B cell (primary cell): ENCODE measurements at regions not wholly inside any gene's neighbourhood (a gene's known extent, or its start where the extent isn't known, plus 50 kb on each side); places are given as distances from the start of the nearest gene placed in this dataset.

Experiments used
- ATAC-seq: fragments of 200-7000 bp; cut with Tn5 transposase; one replicate; pipeline ENCODE4 v1.10.0; 2021; ENCODE audit warnings: low read depth, mild to moderate bottlenecking, moderate number of reproducible peaks, moderate library complexity
- CTCF ChIA-PET: fragments of 350-600 bp; sonication (Branson Sonifier 250); formaldehyde crosslinking; loops from one replicate; lab custom pipeline; 2021; ENCODE audit warnings: antibody characterized with exemption, inconsistent platforms; lab: Charles Lee
- POLR2A ChIA-PET: fragments of 350-600 bp; sonication (Branson Sonifier 250); formaldehyde crosslinking; loops from one replicate; lab custom pipeline; 2021; ENCODE audit warnings: antibody characterized with exemption; lab: Charles Lee
- DNase-seq: peaks from one replicate; pipeline ENCODE4 v3.0.0; 2013
- H2AFZ ChIP-seq: 2 replicates; pipeline ENCODE4 v1.6.1; 2012; ENCODE audit warnings: mild to moderate bottlenecking, low read depth, low read length; ENCODE audit not compliant: insufficient read depth, poor library complexity, severe bottlenecking
- H3K27ac ChIP-seq, 2 donors: 1 replicate in 1 of 2; 2 replicates in 1 of 2; pipeline ENCODE4 v1.5.1; 2012 to 2013; ENCODE audit warnings: low read length in 2 of 2, mild to moderate bottlenecking in 2 of 2, moderate library complexity in 1 of 2
- H3K27me3 ChIP-seq, 4 experiments: fragments of 200-600 bp in 1 of 4; sonication (generic) in 1 of 4; replicated peaks in 1 of 4; 1 replicate in 2 of 4; 2 replicates in 2 of 4; pipeline versions ENCODE4 v1.6.1 to v1.7.0; 2013 to 2016; ENCODE audit warnings: low read length in 3 of 4, mild to moderate bottlenecking in 2 of 4, mixed read lengths in 1 of 4, moderate library complexity in 1 of 4; ENCODE audit not compliant: insufficient read depth in 4 of 4, control insufficient read depth in 3 of 4; ENCODE audit errors: control extremely low read depth in 1 of 4
- H3K36me3 ChIP-seq, 2 experiments: replicated peaks in 1 of 2; 1 replicate in 1 of 2; 2 replicates in 1 of 2; pipeline versions ENCODE4 v1.6.1 to v1.7.1; 2013; ENCODE audit warnings: low read length in 1 of 2; ENCODE audit not compliant: insufficient read depth in 2 of 2, control insufficient read depth in 1 of 2; ENCODE audit errors: control extremely low read depth in 1 of 2, extremely low read depth in 1 of 2
- H3K4me1 ChIP-seq, 2 donors: fragments of 200-600 bp in 1 of 2; sonication (generic) in 1 of 2; 1 replicate in 1 of 2; 2 replicates in 1 of 2; pipeline versions ENCODE4 v1.5.1 to v1.6.1; 2013 to 2017; ENCODE audit warnings: low read length in 2 of 2; ENCODE audit not compliant: control insufficient read depth in 2 of 2, insufficient read depth in 2 of 2
- H3K4me2 ChIP-seq: replicated peaks from 2 replicates; pipeline ENCODE3; 2012; ENCODE audit warnings: mild to moderate bottlenecking, low read depth, low read length; ENCODE audit not compliant: poor library complexity, severe bottlenecking
- H3K4me3 ChIP-seq, 5 experiments: fragments of 200-600 bp in 1 of 5; sonication (generic) in 1 of 5; 1 replicate in 3 of 5; 2 replicates in 2 of 5; pipeline versions ENCODE4 v1.5.1 to v1.7.0; 2011 to 2016; ENCODE audit warnings: low read length in 4 of 5, mild to moderate bottlenecking in 4 of 5, low read depth in 2 of 5, control low read depth in 1 of 5, moderate library complexity in 1 of 5; ENCODE audit not compliant: insufficient read depth in 1 of 5; ENCODE audit errors: control extremely low read depth in 1 of 5, extremely low read depth in 1 of 5
- H3K79me2 ChIP-seq: fragments of 200-600 bp; sonication (generic); one replicate; pipeline ENCODE4 v1.6.0; 2016; ENCODE audit warnings: low read length; ENCODE audit not compliant: control insufficient read depth, insufficient read depth
- H3K9ac ChIP-seq: fragments of 200-600 bp; sonication (generic); 2 replicates; pipeline ENCODE4 v1.6.1; 2017; ENCODE audit warnings: mild to moderate bottlenecking, low read length, moderate library complexity
- H3K9me3 ChIP-seq, 3 donors: one replicate each; pipeline versions ENCODE4 v1.6.1 to v1.7.1; 2013; ENCODE audit warnings: low read length in 2 of 3; ENCODE audit not compliant: control insufficient read depth in 2 of 3, insufficient read depth in 1 of 3; ENCODE audit errors: control extremely low read depth in 1 of 3
- H4K20me1 ChIP-seq: 2 replicates; pipeline ENCODE4 v1.6.0; 2012; ENCODE audit warnings: mild to moderate bottlenecking, low read length; ENCODE audit not compliant: insufficient read depth, control insufficient read depth, poor library complexity, severe bottlenecking
- H3K27ac Mint-ChIP-seq: one replicate; pipeline ENCODE4 v1.8.0; 2021; ENCODE audit warnings: mixed read lengths
- H3K27me3 Mint-ChIP-seq: one replicate; pipeline ENCODE4 v1.8.0; 2021; ENCODE audit warnings: mixed read lengths
- H3K4me1 Mint-ChIP-seq: one replicate; pipeline ENCODE4 v1.8.0; 2021; ENCODE audit warnings: mixed read lengths
- H3K4me3 Mint-ChIP-seq: one replicate; pipeline ENCODE4 v1.8.0; 2021; ENCODE audit warnings: mixed read lengths
- H3K9me3 Mint-ChIP-seq: one replicate; pipeline ENCODE4 v1.8.0; 2022; ENCODE audit warnings: mixed read lengths; ENCODE audit not compliant: insufficient read depth
- EZH2 ChIP-seq: IDR thresholded peaks from 2 replicates; pipeline ENCODE4 v1.6.1; 2012; ENCODE audit warnings: borderline replicate concordance, low read depth, mild to moderate bottlenecking, moderate library complexity, low read length; ENCODE audit not compliant: insufficient read depth, poor library complexity, severe bottlenecking
- intact Hi-C: fragments of 100-400 bp; cut with micrococcal nuclease; formaldehyde crosslinking; loops from one replicate; pipeline ENCODE4 v1.10.0; 2022
- TF ChIP-seq, protein P1 (sequence below): fragments of 200-600 bp; IDR thresholded peaks from one replicate; pipeline ENCODE4 v1.8.0; 2022; ENCODE audit warnings: antibody characterized with exemption, mild to moderate bottlenecking

DNA sequence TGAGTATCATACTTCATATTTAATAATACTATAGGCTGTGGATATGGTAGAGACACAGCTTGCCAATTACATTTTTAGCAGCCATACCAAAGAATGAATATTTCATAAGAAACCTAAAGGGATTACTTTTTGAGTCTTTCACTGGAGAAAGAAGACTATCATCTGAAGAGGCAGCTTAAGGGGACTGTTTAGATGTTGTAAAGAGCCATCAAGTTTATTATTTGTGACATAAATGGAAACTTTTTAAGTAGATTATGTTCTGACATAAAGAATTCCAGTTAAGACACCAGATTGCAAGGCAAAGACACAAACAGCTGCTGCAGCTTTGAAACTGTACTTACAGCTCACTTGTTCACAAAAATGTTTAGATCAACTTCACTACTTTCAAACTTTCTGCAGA lies 429.4 kb downstream of the TFAP2A start:
- Histone ChIP-seq H3K4me2 (no peak overlapping the region), H3K27me3 (no peaks in the 10 kb centered on the region), H4K20me1 (no peaks in the 10 kb centered on the region), H3K79me2 (no peaks in the 10 kb centered on the region), H2AFZ (no peak overlapping the region), H3K27ac (no peak overlapping the region), H3K36me3 (no peaks in the 10 kb centered on the region), H3K9me3 (peaks cover 0 to 3% (median 0%) of the 10 kb centered on the region in 3 donors), H3K4me1 (no peaks in the 10 kb centered on the region), H3K9ac (no peak overlapping the region), H3K4me3 (no peak overlapping the region)
- CTCF ChIA-PET = no interaction called here
- H3K4me1 Mint-ChIP-seq = no peaks in the 10 kb centered on the region
- no peak for TF ChIP-seq EZH2
- TF ChIP-seq, protein P1, sequence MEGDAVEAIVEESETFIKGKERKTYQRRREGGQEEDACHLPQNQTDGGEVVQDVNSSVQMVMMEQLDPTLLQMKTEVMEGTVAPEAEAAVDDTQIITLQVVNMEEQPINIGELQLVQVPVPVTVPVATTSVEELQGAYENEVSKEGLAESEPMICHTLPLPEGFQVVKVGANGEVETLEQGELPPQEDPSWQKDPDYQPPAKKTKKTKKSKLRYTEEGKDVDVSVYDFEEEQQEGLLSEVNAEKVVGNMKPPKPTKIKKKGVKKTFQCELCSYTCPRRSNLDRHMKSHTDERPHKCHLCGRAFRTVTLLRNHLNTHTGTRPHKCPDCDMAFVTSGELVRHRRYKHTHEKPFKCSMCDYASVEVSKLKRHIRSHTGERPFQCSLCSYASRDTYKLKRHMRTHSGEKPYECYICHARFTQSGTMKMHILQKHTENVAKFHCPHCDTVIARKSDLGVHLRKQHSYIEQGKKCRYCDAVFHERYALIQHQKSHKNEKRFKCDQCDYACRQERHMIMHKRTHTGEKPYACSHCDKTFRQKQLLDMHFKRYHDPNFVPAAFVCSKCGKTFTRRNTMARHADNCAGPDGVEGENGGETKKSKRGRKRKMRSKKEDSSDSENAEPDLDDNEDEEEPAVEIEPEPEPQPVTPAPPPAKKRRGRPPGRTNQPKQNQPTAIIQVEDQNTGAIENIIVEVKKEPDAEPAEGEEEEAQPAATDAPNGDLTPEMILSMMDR = no peak
- no peak overlapping the region for H3K4me3 Mint-ChIP-seq
- POLR2A ChIA-PET = no interaction called here
- peaks cover 7% of the 10 kb centered on the region for H3K9me3 Mint-ChIP-seq
- no peak for DNase-seq
- H3K27ac Mint-ChIP-seq = no peak overlapping the region
- intact Hi-C loops = no loop called here
- no peaks in the 10 kb centered on the region for H3K27me3 Mint-ChIP-seq
- ATAC-seq = no peak

DNA sequence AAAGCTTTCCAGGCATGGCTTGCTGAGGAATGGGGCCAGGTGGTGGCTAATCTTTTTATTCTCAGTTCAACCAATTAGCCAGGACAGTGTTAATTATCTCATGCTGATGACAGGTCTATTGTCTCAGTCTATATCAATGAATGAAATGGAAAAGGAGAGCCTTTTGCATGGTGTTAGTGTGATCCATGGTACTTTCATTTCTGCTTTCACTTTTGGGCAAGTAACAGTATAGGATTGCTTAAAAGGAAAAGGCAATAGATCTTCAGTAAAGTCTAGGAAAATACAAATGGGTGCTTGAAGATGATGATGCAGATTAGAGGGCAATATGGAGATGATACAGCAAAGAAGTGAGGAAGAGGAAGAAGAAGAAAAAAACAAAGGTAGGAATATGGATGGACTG lies 430.3 kb downstream of the TFAP2A start:
- Histone ChIP-seq H3K9ac (no peak overlapping the region), H3K4me2 (no peak overlapping the region), H3K27me3 (no peaks in the 10 kb centered on the region), H2AFZ (no peak overlapping the region), H4K20me1 (no peaks in the 10 kb centered on the region), H3K27ac (no peak overlapping the region), H3K4me3 (no peak overlapping the region), H3K79me2 (no peaks in the 10 kb centered on the region), H3K4me1 (no peaks in the 10 kb centered on the region), H3K9me3 (peaks cover 0 to 3% (median 0%) of the 10 kb centered on the region in 3 donors), H3K36me3 (no peaks in the 10 kb centered on the region)
- DNase-seq = no peak
- peaks cover 7% of the 10 kb centered on the region for H3K9me3 Mint-ChIP-seq
- CTCF ChIA-PET = no interaction called here
- TF ChIP-seq EZH2 = no peak
- TF ChIP-seq, protein P1 = no peak
- no peak for ATAC-seq
- H3K4me3 Mint-ChIP-seq = no peak overlapping the region
- intact Hi-C loops = no loop called here
- H3K4me1 Mint-ChIP-seq = no peaks in the 10 kb centered on the region
- no peak overlapping the region for H3K27ac Mint-ChIP-seq
- POLR2A ChIA-PET = no interaction called here
- H3K27me3 Mint-ChIP-seq = no peaks in the 10 kb centered on the region
